MM.1S (cell line): ENCODE measurements at regions not wholly inside any gene's neighbourhood (a gene's known extent, or its start where the extent isn't known, plus 50 kb on each side); places are given as distances from the start of the nearest gene placed in this dataset.

Experiments used
- DNase-seq: peaks from one replicate; pipeline ENCODE4 v3.0.0-alpha.2; 2015
- H2AFZ ChIP-seq: fragments of 300-600 bp; sonication (generic); 2 replicates; pipeline ENCODE4 v1.6.0; 2016; ENCODE audit warnings: antibody characterized with exemption, low read length
- H3F3A ChIP-seq: fragments of 300-600 bp; sonication (generic); 2 replicates; pipeline ENCODE4 v1.6.1; 2016; ENCODE audit warnings: mild to moderate bottlenecking, antibody characterized with exemption, low read length, moderate library complexity, mixed read lengths; ENCODE audit not compliant: insufficient read depth
- H3K27ac ChIP-seq: fragments of 300-600 bp; sonication (generic); 2 replicates; pipeline ENCODE4 v1.5.1; 2016; ENCODE audit warnings: mild to moderate bottlenecking, low read length
- H3K27me3 ChIP-seq: fragments of 300-600 bp; sonication (generic); replicated peaks from 2 replicates; pipeline ENCODE4 v1.6.0; 2016; ENCODE audit warnings: low read length; ENCODE audit not compliant: insufficient read depth
- H3K36me3 ChIP-seq: fragments of 300-600 bp; sonication (generic); replicated peaks from 2 replicates; pipeline ENCODE4 v1.6.1; 2016; ENCODE audit warnings: mild to moderate bottlenecking, low read length, mixed read lengths; ENCODE audit not compliant: insufficient read depth
- H3K4me1 ChIP-seq: fragments of 300-600 bp; sonication (generic); 2 replicates; pipeline ENCODE4 v1.6.1; 2016; ENCODE audit warnings: low read length, mixed read lengths
- H3K4me2 ChIP-seq: fragments of 300-600 bp; sonication (generic); 2 replicates; pipeline ENCODE4 v1.6.0; 2016; ENCODE audit warnings: low read depth, low read length
- H3K4me3 ChIP-seq: fragments of 300-600 bp; sonication (generic); 2 replicates; pipeline ENCODE4 v1.5.1; 2016; ENCODE audit warnings: low read length, mixed read lengths
- H3K79me2 ChIP-seq: fragments of 300-600 bp; sonication (generic); 2 replicates; pipeline ENCODE4 v1.6.1; 2016; ENCODE audit warnings: mixed run types, low read length, mixed read lengths
- H3K9ac ChIP-seq: fragments of 300-600 bp; sonication (generic); 2 replicates; pipeline ENCODE4 v1.6.1; 2016; ENCODE audit warnings: low read length, mixed read lengths
- H3K9me2 ChIP-seq: fragments of 300-600 bp; sonication (generic); replicated peaks from 2 replicates; pipeline ENCODE4 v1.6.1; 2016; ENCODE audit warnings: mild to moderate bottlenecking, low read length, mixed read lengths; ENCODE audit not compliant: insufficient read depth
- H3K9me3 ChIP-seq: fragments of 300-600 bp; sonication (generic); replicated peaks from 2 replicates; pipeline ENCODE4 v1.6.1; 2016; ENCODE audit warnings: mild to moderate bottlenecking, low read length, mixed read lengths; ENCODE audit not compliant: insufficient read depth
- H4K20me1 ChIP-seq: fragments of 300-600 bp; sonication (generic); 2 replicates; pipeline ENCODE4 v1.6.1; 2016; ENCODE audit warnings: mild to moderate bottlenecking, low read length, moderate library complexity, mixed read lengths; ENCODE audit not compliant: insufficient read depth
- EZH2 ChIP-seq: fragments of 300-600 bp; sonication (generic); optimal IDR thresholded peaks from 2 replicates; pipeline ENCODE3; 2017; ENCODE audit warnings: low read depth, mild to moderate bottlenecking, antibody characterized with exemption, low read length, mixed read lengths
- EZH2phosphoT487 ChIP-seq: fragments of 300-600 bp; sonication (generic); IDR thresholded peaks from 2 replicates; pipeline ENCODE4 v1.6.1; 2018; ENCODE audit warnings: antibody characterized with exemption, low read length
- TF ChIP-seq, protein P1 (sequence below): fragments of 300-600 bp; sonication (generic); IDR thresholded peaks from 2 replicates; pipeline ENCODE4 v1.5.1; 2016; ENCODE audit warnings: antibody characterized with exemption, low read length, mixed read lengths

DNA sequence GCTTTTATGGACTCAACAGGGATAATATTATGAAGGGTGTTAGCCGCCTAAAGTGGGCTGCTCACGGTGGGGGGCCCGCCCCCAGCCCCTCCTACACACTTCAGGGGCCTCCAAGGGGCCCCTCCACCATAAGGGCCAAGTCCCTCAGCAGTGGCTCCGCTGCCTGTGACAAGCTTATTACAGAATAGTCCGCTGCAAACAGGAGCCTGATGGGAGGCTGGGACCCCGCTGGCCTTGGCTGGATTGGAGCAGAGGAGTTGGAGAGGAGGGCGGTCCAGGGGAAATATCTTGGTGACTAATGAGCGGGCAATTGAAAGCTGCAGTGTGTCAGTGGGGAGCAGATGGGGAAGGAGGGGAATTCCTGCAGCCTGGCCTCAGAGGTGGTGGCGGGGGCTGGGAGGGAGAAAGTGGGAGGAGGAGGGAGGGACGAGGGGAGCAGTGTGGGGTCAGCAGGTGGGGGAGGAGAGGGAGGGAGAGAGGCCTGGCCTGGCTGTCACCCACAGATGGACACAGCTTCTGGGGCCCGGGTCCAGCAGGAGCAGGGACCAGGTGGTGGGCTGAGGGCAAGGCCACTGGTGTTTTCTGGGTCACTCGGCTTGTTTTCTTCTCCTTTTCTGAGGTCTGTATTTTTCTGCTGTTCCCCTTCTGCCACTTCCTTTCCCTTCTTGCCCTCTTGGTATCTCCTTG, 57.6 kb upstream of the FOXP4 start:
- Histone ChIP-seq H3K79me2 (no peaks in the 10 kb centered on the region), H3K4me1 (no peaks in the 10 kb centered on the region), H3K27ac (no peak overlapping the region), H3K4me3 (no peak overlapping the region), H3F3A (no peaks in the 10 kb centered on the region), H3K36me3 (no peaks in the 10 kb centered on the region), H3K9me2 (no peaks in the 10 kb centered on the region), H2AFZ (no peak overlapping the region), H3K4me2 (no peak overlapping the region), H3K27me3 (peaks cover 4% of the 10 kb centered on the region), H3K9me3 (no peaks in the 10 kb centered on the region), H3K9ac (no peak overlapping the region), H4K20me1 (no peaks in the 10 kb centered on the region)
- no peak for TF ChIP-seq EZH2
- no peak for TF ChIP-seq EZH2phosphoT487
- TF ChIP-seq, protein P1, sequence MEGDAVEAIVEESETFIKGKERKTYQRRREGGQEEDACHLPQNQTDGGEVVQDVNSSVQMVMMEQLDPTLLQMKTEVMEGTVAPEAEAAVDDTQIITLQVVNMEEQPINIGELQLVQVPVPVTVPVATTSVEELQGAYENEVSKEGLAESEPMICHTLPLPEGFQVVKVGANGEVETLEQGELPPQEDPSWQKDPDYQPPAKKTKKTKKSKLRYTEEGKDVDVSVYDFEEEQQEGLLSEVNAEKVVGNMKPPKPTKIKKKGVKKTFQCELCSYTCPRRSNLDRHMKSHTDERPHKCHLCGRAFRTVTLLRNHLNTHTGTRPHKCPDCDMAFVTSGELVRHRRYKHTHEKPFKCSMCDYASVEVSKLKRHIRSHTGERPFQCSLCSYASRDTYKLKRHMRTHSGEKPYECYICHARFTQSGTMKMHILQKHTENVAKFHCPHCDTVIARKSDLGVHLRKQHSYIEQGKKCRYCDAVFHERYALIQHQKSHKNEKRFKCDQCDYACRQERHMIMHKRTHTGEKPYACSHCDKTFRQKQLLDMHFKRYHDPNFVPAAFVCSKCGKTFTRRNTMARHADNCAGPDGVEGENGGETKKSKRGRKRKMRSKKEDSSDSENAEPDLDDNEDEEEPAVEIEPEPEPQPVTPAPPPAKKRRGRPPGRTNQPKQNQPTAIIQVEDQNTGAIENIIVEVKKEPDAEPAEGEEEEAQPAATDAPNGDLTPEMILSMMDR, result no peak
- no peak for DNase-seq

DNA sequence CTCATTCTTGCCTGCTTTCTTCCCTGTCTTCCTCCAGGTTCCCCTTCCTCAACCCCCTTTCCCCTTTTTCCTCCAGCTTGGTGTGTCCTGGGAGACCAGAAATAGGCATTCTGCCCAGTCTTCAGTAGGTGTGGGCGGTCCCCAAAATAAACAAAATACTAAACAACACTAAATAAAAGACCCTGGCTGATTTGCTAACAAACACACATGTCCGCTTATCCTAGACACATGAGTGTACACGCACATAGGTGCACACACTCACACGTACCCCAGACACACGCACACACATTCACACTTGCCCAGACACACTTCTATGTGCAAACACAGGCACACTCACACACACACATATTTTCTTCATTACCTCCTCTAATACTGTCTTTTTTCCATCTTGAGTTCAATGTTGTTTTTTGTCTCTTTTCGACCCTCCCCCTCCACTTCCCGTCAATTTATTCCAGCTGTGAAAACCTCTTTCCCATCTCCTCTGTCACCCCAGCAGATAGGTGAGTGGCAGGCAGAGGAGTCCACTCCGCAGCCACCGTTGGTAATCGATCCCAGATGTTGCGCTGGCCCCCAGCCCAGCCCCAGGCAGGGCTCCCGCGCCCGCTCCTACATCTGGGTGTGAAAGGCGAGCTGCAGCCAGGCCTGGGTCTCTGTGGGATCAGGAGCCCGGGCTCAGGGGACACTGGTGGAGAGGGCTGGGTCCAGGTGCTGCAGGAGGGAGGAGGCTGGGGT, 56.9 kb upstream of the FOXP4 start:
- Histone ChIP-seq H3K9me2 (no peaks in the 10 kb centered on the region), H3K4me2 (no peak overlapping the region), H3K4me1 (no peaks in the 10 kb centered on the region), H3K9ac (no peak overlapping the region), H3K4me3 (no peak overlapping the region), H3F3A (no peaks in the 10 kb centered on the region), H3K27ac (no peak overlapping the region), H2AFZ (no peak overlapping the region), H4K20me1 (no peaks in the 10 kb centered on the region), H3K36me3 (no peaks in the 10 kb centered on the region), H3K79me2 (no peaks in the 10 kb centered on the region), H3K9me3 (no peaks in the 10 kb centered on the region), H3K27me3 (peaks cover 10% of the 10 kb centered on the region)
- TF ChIP-seq EZH2 (no peak), EZH2phosphoT487 (no peak)
- TF ChIP-seq, protein P1, result no peak
- no peak for DNase-seq

DNA sequence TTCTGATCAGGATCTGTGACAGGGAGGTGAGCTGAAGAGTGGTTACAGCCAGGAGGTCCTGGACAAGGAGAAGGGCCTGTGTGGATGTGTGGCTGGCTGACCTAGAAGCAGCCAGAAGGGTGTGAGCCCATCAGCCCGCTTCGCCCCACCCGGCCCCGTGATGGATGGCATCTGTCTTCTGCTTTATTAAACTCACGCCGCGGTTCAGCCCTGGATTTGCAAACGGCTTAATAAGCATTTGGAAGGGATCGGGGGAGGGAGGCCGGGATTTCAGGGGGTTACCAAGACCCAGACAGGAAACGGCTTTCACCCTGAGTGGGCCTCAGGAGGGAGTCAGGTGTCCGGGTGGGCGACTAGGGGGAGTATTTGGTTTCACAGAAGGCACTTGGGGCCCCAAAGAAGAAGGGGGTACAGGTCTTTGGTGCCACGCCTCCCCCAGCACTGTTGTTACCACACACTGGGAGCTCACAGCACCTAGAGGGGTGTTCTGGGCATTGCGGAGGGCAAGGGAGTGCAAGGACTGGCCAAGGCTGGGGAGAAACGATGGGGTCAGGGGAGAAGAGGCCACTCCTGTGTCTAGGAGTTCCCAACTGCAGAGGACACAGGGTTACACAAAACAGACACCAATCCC, 53.8 kb upstream of the FOXP4 start:
- Histone ChIP-seq H3K9me3 (no peaks in the 10 kb centered on the region), H3K4me1 (no peaks in the 10 kb centered on the region)

More for the DNA sequence above, 53.8 kb upstream of the FOXP4 start:
- Histone ChIP-seq H3K9me2 (no peaks in the 10 kb centered on the region), H3K27ac (no peak overlapping the region), H3K27me3 (peaks cover 28% of the 10 kb centered on the region), H3K79me2 (no peaks in the 10 kb centered on the region), H4K20me1 (no peaks in the 10 kb centered on the region), H3F3A (no peaks in the 10 kb centered on the region), H2AFZ (no peak overlapping the region), H3K4me3 (no peak overlapping the region), H3K4me2 (no peak overlapping the region), H3K9ac (no peak overlapping the region), H3K36me3 (no peaks in the 10 kb centered on the region)
- DNase-seq, result no peak
- TF ChIP-seq EZH2, result no peak
- TF ChIP-seq EZH2phosphoT487, result no peak
- TF ChIP-seq, protein P1, result no peak
